ENCODE measurements at regions not wholly inside any gene's neighbourhood (a gene's known extent, or its start where the extent isn't known, plus 50 kb on each side); places are given as distances from the start of the nearest gene placed in this dataset.
A peak's percentile ranks its signal among the peaks of the same experiment; 100 is the strongest.

DNA sequence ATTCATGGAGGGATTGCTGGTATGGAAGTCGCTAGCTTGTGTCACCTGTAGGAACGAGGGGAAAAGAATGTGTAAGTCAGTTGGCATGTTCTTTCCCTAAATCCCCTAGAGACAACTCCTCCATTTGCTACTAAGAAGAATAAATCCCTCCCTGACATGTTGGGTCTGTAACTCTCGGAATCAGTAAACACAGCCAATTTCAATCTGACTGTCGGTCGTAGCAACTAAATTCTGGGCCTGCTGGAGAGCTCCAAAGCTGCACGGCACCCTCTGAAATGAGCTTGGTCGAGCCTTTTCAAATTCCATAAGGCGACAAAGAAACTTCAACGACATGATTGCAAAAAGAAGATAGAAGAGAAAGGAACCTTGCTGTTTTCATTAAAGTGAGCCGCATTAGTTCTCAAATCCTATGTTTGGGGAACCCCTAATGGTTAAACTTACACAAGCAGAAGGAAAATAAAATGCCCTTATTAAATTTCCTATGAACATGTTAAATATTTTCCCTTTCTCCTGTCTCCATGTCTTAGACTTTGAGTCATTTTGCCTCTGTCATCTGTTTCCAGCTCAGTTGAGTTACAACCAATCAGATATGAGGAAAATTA is 735.8 kb upstream of the WWC1 start:
- no peak for DNase-seq (ENCODE audit: low read depth)

DNA sequence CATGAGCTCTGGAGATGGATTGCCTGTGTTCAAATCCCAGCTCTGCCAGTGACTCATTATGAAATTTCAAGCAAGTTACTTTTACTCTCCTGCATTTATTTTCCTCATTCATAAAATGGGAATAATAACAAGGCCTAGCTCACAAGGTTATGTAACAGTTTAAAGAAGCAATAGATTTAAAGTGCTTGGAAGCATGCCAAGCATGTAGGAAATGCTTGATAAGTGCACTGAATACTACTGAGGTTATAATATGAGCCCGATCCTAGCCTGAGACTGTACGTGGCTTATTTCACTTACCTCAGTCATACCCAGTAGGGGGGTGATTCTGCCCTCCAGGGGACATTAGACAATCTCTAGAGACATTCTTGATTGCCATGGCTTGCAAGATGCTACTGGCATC is 734.1 kb upstream of the WWC1 start:
- DNase-seq (ENCODE audit: low read depth) = no peak

DNA sequence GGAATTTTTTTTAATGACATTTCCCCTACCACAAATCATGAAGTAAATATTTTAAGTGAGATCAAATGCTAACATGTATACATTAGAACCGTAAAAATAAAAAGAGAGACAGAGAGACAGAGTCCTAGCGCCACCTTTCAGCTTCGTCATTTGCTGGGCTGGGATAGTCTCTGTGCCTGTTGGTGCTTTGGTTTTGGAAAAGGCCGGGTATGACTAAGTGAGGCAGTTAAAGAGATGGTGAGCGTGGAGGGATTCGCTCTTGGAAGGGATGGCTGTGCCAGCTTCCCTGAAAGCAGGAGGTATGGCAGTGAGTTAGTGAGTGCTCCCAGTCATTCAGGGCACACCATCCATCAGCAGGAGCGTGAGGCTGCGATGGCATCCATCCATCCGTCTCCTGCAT is 729.6 kb upstream of the WWC1 start:
- no peak for DNase-seq (ENCODE audit: low read depth)

DNA sequence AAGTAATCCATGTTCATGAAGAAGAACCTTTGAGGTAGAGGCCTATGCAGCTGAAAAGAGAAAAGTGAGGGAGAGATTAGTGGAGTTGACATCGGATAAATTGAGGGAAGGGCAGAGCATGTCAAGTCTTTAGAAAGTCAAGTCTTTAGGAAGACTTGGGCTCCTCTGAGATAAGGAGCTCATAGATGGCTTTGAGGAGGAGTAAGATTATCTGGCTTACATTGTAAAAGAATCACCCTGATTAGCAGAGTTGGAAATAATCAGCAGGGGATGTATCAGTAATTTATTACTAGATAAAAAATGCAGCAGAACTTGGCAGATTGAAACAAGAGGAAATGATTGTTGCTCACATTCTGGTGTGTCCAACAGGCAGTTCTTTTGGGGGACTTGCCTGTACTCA is 727.2 kb upstream of the WWC1 start:
- no peak for DNase-seq (ENCODE audit: low read depth)

DNA sequence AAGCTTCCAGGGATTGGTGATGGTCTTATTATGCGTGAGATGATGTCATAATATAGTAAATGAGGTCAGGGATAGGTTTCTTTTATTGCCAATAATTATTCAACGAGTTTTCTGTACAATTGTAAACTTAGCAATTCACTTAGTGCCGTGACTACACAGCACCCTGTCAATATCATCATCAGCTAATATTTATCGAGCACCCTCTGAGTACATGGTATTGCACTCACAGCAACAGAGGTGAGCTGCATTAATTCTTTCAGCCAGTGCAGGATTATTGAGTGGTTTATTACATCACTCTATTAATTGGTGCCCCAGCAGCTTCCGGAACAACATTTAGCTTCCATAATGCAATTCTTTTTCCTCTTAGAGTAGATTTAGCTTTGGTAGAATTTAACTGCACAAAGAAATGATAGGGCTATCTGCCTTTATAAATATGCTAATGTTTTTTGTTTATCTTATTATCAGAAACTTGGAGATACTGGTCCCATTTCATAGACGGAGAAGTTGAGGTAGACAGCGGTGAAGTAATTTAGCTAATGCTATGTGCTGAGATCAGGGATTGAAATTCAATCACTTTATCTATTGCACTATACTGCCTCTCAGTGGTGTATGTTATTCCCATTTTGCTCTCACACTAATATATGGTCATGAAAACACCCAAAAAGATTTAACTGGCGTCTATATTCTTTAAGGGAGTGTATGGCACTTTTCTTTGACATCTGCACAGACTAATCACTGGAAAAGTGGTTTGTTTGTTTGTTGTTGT is 726.1 kb upstream of the WWC1 start:
- no peak for DNase-seq (ENCODE audit: low read depth)

DNA sequence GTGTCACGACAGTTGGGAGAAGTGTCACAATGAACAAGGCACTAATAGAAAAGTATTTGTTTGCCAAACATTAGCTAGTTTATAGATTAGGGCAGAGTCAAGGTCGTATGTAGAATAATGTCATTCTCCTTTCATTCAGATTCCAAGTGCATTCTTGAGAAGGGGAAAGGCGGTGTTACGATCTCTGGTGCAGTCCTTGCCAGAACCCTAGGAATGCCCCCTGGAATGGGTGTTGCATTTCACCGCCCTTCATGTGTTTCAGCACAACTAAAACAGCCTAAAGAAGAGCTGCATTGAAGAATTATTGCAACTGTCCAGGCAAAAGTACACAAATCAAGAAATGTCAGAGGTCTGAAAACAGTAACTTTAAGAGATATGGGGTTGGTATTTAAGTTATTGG is 721.0 kb upstream of the WWC1 start:
- DNase-seq (ENCODE audit: low read depth) = no peak

DNA sequence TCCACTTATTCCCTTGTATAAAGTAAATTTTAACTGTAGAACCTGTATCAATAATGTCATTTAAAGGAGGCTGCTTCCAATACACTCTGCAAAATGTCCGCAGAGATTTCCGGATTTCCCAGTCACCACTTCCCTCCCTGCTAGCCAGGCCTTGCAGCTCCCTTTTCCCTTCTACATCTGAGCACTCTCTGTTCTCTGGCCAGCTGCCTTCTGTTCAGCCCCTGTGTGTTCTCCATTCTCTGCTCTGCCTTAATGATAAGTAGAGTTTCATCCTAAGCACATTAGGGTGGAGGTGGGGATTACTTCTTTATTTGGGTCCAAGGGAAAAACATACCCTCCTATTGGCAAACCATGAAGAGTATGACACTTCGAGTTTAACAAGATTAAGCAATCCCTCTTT is 719.6 kb upstream of the WWC1 start:
- no peak for DNase-seq (ENCODE audit: low read depth)

DNA sequence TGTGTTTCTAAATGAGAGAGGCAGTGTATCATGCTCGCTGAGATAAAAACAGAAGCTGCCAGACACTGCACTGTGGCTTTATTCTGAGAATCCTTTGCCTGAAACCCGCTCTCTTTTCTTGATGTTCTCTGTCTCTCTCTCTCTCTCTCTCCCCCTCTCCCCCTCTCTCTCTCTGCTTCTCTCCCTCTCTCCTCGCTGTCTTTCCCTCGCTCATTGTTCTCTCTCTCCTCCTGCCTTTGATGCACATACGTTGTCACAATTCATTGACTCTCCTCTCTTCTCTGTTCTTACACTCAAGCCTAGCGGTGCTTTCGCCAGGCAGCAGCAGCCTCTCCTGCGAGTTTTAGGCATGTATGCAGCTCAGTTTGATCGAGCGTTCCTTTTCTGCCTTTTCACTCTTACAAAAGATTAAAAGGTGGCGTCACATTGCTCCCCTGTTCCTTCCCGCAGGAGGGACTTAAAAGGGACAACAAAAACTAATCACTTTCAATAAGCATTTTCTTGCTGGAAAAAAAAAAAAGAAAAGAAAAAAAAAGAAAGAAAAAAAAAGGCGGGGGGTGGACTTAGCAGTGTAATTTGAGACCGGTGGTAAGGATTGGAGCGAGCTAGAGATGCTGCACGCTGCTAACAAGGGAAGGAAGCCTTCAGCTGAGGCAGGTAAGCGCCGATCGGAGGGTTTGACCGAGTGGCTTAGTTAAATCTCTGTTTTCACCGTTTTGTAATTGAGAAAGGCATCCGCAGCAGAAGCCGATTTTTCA is 717.9 kb upstream of the WWC1 start:
- DNase-seq (ENCODE audit: low read depth) = peak; percentile 22

DNA sequence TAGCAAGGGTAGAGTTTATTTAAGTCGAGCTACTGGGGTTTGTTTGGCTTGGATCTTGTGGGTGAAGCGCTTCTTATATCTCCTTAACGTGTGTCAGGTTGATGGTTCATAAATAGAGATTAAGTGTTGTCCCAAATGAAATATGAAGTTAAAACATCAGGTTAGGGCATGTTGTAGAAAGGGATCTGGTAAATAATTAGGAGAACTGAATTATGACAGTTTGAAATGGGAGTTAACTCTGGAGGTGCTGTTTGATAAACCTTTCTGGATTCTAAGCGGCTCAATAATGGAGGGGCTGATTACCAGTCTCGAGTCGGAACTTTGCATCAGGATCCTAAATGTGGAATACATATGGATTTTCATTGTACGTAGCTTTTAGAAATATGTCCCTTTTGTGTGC is 717.0 kb upstream of the WWC1 start:
- DNase-seq (ENCODE audit: low read depth) = no peak

DNA sequence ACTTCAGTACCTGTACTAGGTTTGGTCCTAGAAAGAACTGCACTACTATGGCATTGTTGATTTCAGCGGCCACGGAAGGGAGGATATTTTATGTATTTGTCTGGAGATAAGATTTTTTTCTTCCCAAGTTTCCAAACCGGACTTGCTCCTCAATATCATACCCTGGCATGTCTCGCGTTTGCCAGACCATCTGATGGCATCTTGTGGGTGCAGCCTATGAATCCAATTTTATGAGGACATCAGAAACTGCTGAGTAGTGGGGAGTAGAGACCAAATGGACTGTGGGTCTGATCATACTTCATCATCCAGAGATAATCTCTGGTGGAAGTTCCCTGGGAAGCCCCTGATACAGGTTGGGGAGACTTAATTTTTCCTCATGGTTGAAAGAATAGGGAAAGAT is 716.1 kb upstream of the WWC1 start:
- DNase-seq (ENCODE audit: low read depth) = no peak

DNA sequence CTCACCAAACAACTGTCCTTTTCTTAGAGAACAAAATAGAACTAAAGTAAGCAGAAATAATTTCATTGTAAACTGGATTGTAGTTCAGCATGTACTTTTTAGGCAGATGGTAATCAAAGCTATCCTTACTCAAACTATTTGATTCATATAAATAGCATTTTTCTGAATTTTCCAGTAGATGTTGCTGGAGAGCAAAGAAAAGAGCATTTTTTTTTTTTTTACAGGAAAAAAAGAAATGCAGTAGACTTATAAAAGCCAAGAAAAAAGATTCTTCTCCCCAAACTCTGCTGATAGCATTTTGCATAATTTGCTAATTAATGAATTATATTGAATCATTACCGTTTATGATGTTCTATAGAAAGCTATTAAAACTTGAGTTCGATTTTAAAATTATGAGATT is 715.3 kb upstream of the WWC1 start:
- no peak for DNase-seq (ENCODE audit: low read depth)

DNA sequence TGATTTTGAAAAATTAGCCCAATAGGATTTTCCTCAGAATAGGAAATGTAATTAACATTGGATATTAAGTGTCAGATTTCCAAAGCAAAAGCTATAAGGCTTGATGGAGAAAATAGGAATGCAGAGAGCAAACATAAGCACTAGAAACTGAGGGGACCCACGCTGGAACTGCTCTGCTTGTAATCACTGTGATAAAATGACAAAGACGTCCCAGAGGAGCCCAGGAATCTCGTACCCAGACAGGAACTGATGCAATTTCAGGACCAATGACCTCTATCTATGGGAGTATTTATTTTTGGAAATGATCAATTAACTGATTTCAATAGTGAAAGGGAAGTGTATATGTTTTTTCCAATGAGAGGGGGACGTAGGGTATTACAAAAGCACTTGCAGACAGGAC is 714.5 kb upstream of the WWC1 start:
- DNase-seq (ENCODE audit: low read depth) = no peak

DNA sequence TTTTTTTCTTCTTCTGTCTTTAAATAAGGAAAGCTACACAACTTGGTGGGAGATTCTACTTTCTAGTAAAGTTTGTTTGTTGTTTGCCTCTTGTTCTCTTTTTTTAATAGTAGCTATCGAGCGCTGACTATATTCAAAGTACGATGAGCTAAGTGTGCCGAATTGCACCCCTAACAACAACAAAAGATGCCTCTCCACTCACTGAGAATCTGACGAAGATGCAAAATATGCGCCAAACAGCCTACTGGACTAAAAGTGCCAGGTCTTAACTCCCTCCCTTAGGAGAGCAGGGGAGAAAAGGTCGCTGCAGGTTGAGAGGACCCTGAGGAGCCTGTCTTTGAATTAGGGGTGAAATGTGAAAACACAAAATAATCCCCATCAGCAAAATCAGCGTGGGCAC is 713.8 kb upstream of the WWC1 start:
- DNase-seq (ENCODE audit: low read depth) = no peak

DNA sequence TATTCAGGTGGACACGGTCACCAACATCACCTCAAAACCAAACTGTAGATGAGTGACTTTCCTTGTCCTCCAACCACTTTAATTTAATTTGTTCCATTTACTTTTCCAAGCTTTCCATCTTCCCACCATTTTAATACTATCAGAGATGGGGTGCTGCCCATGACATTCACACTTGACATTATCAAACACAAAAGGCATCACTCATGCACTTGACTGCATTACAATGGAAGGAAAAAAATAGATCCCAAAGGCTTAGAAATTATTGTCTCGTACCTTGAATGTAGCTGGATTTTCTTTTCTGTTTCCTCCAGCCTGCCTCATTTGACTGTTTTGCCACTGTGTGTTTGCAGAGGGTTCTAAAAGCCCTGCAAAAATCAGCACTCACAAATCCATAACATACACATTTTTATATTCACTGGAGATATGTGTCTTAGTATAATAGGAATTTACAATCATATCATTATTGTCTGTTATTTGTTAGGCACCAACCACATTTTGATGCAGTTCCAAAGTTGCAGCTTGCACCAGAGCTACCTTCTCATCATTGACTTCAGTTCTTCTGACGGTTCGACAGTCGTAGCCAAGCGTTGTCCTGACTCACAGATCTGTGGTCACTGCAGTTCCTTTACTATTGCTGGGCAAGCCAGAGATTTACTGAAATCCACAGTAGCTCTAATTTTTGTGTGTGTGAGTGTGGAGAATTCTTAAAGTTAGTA is 712.3 kb upstream of the WWC1 start:
- DNase-seq (ENCODE audit: low read depth) = no peak

DNA sequence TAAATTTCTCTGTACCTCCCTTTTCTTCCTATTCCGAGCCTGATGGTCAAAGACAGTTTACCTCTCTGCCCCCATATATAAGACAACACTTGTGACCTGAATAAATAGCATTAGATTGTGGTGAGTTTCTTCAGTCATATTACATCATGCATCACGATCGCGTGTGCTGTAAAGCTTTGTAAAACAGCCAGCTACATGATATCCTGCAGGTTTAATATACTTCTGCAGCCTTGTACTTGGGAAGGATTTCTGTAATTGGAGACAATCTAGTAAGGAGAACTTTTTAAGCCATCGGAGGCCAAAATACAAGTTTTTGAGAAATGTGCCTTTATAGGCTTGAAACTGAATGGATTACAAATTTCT is 711.8 kb upstream of the WWC1 start:
- DNase-seq (ENCODE audit: low read depth) = no peak

DNA sequence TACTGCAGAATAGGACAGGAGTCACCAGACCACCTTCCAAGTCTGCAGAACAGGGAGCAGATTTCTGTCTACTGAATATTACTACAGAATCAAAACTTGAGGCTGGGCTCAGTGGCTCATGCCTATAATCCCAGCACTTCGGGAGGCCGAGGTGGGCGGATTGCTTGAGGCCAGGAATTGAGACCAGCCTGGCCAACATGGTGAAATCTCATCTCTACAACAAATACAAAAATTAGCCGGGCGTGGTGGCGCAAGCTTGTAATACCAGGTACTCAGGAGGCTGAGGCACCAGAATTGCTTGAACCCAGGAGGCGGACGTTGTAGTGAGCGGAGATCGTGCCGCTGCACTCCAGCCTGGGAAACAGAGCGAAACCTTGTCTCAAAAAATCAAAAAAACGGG is 710.8 kb upstream of the WWC1 start:
- DNase-seq (ENCODE audit: low read depth) = no peak

DNA sequence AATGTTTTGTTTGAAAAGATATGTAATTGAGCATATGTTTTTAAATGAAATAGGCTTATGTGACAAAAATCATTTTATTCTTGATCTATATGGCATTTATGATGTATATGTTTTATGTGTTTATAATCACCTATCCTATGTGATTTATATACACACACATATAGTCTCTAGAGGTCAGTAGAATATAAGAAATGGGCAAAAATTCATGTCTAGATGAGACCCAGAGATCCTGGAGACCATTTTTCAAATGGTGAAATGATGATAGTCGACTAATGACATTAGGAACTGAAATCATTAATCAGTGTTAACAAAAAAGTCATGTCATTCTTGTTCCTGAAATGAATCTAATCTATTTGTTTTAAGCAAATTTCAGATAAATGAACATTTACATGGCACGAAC is 709.2 kb upstream of the WWC1 start:
- no peak for DNase-seq (ENCODE audit: low read depth)

DNA sequence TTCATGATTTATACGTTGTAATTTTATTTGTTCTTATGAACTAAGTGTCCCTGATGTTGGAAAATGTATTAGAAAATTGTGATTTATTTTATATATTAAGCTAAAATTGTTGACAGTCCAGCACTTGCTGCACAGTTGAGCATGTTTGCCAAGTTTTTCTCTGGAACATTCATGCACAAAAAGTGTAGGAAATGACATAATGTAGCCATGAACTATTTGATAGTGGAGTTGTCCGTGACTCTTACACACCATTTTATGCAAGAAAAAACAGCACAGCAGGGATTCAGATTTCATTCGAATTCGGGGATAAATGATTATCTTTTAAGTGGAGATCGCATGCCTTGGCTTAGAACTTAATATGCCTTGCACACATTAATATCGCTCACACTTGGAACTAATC is 708.6 kb upstream of the WWC1 start:
- no peak for DNase-seq (ENCODE audit: low read depth)

DNA sequence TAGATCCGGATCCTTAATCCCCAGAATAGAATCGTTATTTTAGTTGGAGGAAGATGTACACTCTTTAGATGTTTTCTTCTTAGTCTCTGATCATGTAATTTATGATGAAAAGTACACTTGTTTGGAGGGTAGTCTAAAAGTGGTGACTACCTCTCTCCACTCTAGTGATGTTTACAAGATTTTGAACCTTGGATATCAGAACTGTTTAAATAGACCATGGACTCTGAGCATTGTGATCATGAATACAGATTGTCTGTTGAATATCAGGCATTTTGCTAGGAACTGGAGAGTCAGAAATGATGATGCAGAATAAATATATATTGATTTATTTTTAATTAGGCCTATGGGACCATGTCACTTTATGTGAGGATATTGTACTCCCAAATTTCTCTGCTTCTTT is 706.3 kb upstream of the WWC1 start:
- DNase-seq (ENCODE audit: low read depth) = no peak

DNA sequence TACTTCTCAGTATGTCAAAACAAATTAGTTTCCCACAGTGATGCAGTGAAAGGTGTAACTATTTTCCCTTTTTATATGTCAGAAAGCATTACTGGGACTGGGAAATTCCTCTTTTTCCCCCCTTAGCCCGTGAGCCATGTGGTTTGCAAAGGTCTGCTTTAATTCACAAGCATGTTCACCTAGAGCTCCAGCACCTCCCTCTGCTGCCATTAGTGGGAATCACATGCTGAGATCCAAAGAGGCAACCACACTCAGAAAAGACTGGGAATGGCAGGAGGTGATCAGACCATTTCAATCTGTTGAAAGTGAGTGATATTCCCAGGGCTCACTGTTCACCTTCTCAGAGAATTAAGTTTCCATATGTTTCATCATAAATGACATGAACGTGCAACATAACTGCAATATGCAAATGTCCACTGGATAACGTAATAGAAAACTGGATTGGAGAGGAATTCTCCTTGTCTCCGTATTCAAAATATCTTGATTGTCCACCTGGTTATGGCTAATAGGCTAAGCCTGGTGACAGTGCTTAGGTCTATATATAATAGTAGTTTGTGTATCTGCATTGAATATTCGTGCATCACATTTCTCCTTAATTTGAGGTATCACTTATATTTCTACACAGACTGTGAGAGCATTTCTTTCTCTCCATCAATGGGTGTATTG is 703.5 kb upstream of the WWC1 start:
- no peak for DNase-seq (ENCODE audit: low read depth)

DNA sequence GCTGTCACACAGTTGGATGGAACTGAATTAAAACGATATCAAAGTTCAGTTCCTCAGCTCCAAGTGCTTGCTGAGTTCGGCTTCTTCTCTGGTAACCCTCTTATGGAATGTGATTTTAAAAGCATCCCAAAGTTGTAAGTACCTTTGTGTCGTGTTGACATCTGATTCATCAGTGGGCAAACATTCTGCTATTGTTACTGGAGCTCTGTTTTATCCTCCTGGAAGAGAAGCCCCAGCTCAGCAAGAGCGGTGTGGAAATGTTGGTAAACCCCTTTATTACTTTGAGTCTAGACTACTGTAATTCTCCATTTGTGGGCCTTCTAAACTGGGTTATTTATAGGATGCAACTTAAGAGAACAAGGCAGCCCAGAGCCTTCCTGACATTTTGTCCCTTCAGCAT is 699.3 kb upstream of the WWC1 start:
- DNase-seq (ENCODE audit: low read depth) = no peak

DNA sequence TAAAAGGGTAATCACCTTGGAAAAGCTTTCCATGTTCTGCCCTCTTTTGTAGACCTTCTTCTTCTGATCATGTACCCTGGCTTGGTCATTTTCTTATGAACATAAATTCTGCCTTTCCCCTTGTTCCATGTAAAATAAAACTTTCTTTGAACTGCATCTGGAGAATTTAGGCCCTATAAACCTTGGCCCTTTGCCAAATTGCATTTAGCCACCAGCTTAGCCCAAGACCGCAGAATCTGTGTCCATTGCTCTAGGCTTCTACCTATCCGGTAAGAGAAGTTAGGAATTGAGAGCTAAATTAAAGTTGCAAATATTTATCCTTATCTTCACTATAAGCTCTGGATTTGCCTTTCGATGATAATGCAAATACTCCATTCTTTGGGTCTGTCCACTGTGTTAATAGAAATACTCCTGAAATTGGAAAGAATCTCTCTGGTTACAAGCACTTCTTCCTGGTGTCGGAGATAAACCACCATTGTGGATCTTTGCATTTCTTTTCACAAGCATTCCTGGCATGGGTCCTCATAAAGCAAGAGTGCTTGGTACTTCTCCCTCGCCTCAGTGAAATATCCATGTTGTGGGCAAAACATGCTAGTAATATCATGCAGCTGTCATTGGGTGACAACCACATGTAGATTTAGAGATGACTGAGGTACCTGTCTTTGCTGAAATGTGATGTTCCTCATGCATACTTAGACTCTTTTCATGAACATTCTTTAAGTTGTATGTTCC is 698.0 kb upstream of the WWC1 start:
- no peak for DNase-seq (ENCODE audit: low read depth)
